Ovary (tissue), 3 donors: ENCODE measurements at regions not wholly inside any gene's neighbourhood (a gene's known extent, or its start where the extent isn't known, plus 50 kb on each side); places are given as distances from the start of the nearest gene placed in this dataset.

ENCODE experiments used
- CTCF ChIP-seq, 3 donors: fragments of 450-650 bp in 2 of 3; fragments of 200-600 bp in 1 of 3; IDR thresholded peaks; one replicate each; pipeline versions ENCODE4 v1.5.1 to v1.8.0; 2016 to 2022; ENCODE audit warnings: antibody characterized with exemption in 3 of 3, mild to moderate bottlenecking in 1 of 3
- EP300 ChIP-seq: sonication (generic); formaldehyde crosslinking; IDR thresholded peaks from one replicate; pipeline ENCODE4 v1.6.1; 2017; ENCODE audit warnings: antibody characterized with exemption
- POLR2A ChIP-seq: fragments of 450-650 bp; IDR thresholded peaks from one replicate; pipeline ENCODE4 v1.6.1; 2017; ENCODE audit warnings: antibody characterized with exemption, mild to moderate bottlenecking, moderate library complexity
- donor health status: DM: no; HTN: no; CAD: no.

- TF ChIP-seq CTCF (IDR thresholded peaks at IDR 0.05) (no peak), POLR2A (no peak), EP300 (no peak)
Measured at GRCh38 chr20:48478806-48479585, 348.8 kb downstream of the PREX1 start.
